GM21381 (cell line): ENCODE measurements at regions not wholly inside any gene's neighbourhood (a gene's known extent, or its start where the extent isn't known, plus 50 kb on each side); places are given as distances from the start of the nearest gene placed in this dataset.
"Not testable (repeated sequence)": the region's sequence is repeated elsewhere in the genome, so short reads cannot be mapped to it uniquely, and the experiment has no call there.

Experiments
- ATAC-seq: cut with Tn5 transposase; IDR thresholded peaks from one replicate; pipeline ENCODE4 v1.9.1; 2021; ENCODE audit warnings: mild to moderate bottlenecking, moderate library complexity; ENCODE audit not compliant: unreplicated experiment

- no peak for ATAC-seq
Observed at GRCh38 chr14:59036134-59036533, 152.3 kb upstream of the DAAM1 start.

GRCh38 chr14:59037086-59037485, 151.4 kb upstream of the DAAM1 start:
- ATAC-seq = no peak

- ATAC-seq = no peak
Observed at GRCh38 chr14:59037620-59038019, 150.8 kb upstream of the DAAM1 start.

GRCh38 chr14:59038746-59039145, 149.7 kb upstream of the DAAM1 start:
- no peak for ATAC-seq

- no peak for ATAC-seq
Observed at GRCh38 chr14:59041308-59041707, 147.2 kb upstream of the DAAM1 start.

GRCh38 chr14:59044707-59045106, 143.8 kb upstream of the DAAM1 start:
- ATAC-seq = no peak

- ATAC-seq = no peak
Observed at GRCh38 chr14:59046746-59047145, 141.7 kb upstream of the DAAM1 start.

- no peak for ATAC-seq
Observed at GRCh38 chr14:59055006-59055405, 133.5 kb upstream of the DAAM1 start.

- ATAC-seq = no peak
Observed at GRCh38 chr14:59055439-59056045, 132.9 kb upstream of the DAAM1 start.

GRCh38 chr14:59057551-59057950, 130.9 kb upstream of the DAAM1 start:
- ATAC-seq = no peak

GRCh38 chr14:59058776-59059175, 129.7 kb upstream of the DAAM1 start:
- not testable (repeated sequence) for ATAC-seq

GRCh38 chr14:59060841-59061240, 127.6 kb upstream of the DAAM1 start:
- no peak for ATAC-seq

GRCh38 chr14:59061292-59061691, 127.2 kb upstream of the DAAM1 start:
- ATAC-seq = no peak

GRCh38 chr14:59063259-59063658, 125.2 kb upstream of the DAAM1 start:
- no peak for ATAC-seq

GRCh38 chr14:59067127-59067894, 121.2 kb upstream of the DAAM1 start:
- no peak for ATAC-seq

GRCh38 chr14:59069163-59069854, 119.2 kb upstream of the DAAM1 start:
- no peak for ATAC-seq

- ATAC-seq = no peak
Observed at GRCh38 chr14:59075506-59075905, 113.0 kb upstream of the DAAM1 start.

GRCh38 chr14:59081720-59082119, 106.7 kb upstream of the DAAM1 start:
- no peak for ATAC-seq

GRCh38 chr14:59085207-59085739, 103.2 kb upstream of the DAAM1 start:
- ATAC-seq = no peak

- no peak for ATAC-seq
Observed at GRCh38 chr14:59086241-59086882, 102.1 kb upstream of the DAAM1 start.

GRCh38 chr14:59087240-59087639, 101.2 kb upstream of the DAAM1 start:
- ATAC-seq = no peak
